UCSD-AML1 (cell line): ENCODE measurements at regions not wholly inside any gene's neighbourhood (a gene's known extent, or its start where the extent isn't known, plus 50 kb on each side); places are given as distances from the start of the nearest gene placed in this dataset.
"Not testable (repeated sequence)": the region's sequence is repeated elsewhere in the genome, so short reads cannot be mapped to it uniquely, and the experiment has no call there.

ENCODE experiments used
- DNase-seq: peaks from one replicate; lab custom pipeline; 2025; ENCODE audit not compliant: unreplicated experiment; lab: John Stamatoyannopoulos, UW

GRCh38 chr4:118586357-118586790, 98.8 kb upstream of the METTL14 start:
- no peak for DNase-seq

- no peak for DNase-seq
Observed at GRCh38 chr4:118587116-118587831, 97.9 kb upstream of the METTL14 start.

GRCh38 chr4:118587946-118588345, 97.2 kb upstream of the METTL14 start:
- no peak for DNase-seq

GRCh38 chr4:118589471-118590055, 95.6 kb upstream of the METTL14 start:
- no peak for DNase-seq

GRCh38 chr4:118591339-118592046, 93.7 kb upstream of the METTL14 start:
- DNase-seq = peak; percentile 96

GRCh38 chr4:118592289-118592688, 92.9 kb upstream of the METTL14 start:
- not testable (repeated sequence) for DNase-seq

- not testable (repeated sequence) for DNase-seq
Observed at GRCh38 chr4:118595883-118596282, 89.3 kb upstream of the METTL14 start.

- not testable (repeated sequence) for DNase-seq
Observed at GRCh38 chr4:118625097-118625496, 60.1 kb upstream of the METTL14 start.

GRCh38 chr4:118629697-118630096, 55.5 kb upstream of the METTL14 start:
- DNase-seq = not testable (repeated sequence)

GRCh38 chr4:118630897-118631296, 54.3 kb upstream of the METTL14 start:
- DNase-seq = not testable (repeated sequence)

- DNase-seq = not testable (repeated sequence)
Observed at GRCh38 chr4:118631321-118632050, 53.7 kb upstream of the METTL14 start.

- not testable (repeated sequence) for DNase-seq
Observed at GRCh38 chr4:118633476-118633875, 51.7 kb upstream of the METTL14 start.

- DNase-seq = not testable (repeated sequence)
Observed at GRCh38 chr4:118634126-118634875, 50.9 kb upstream of the METTL14 start.
